ENCODE measurements at regions not wholly inside any gene's neighbourhood (a gene's known extent, or its start where the extent isn't known, plus 50 kb on each side); places are given as distances from the start of the nearest gene placed in this dataset.

DNA sequence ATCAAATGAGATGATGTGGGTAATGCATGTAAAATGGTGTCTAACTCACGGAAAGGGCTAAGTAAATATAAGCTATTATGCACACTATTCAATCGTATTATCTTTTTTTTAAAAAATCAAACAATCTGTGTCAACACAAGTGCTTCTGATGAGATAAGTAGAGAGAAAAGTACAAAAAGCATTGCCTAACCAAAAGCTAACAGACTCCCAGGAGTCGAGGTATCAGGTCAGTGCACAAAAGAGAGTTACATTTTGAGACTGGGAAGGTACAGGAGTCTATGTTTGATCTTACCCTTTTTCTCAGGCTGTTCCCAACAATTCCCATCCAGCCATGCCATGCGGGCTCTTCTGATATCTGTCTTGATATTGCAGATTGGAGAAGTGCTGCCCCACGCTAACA, 203.3 kb upstream of the ZIC3 start:
- no peak overlapping the region for H3K4me3 Mint-ChIP-seq
- TF ChIP-seq, protein P1, sequence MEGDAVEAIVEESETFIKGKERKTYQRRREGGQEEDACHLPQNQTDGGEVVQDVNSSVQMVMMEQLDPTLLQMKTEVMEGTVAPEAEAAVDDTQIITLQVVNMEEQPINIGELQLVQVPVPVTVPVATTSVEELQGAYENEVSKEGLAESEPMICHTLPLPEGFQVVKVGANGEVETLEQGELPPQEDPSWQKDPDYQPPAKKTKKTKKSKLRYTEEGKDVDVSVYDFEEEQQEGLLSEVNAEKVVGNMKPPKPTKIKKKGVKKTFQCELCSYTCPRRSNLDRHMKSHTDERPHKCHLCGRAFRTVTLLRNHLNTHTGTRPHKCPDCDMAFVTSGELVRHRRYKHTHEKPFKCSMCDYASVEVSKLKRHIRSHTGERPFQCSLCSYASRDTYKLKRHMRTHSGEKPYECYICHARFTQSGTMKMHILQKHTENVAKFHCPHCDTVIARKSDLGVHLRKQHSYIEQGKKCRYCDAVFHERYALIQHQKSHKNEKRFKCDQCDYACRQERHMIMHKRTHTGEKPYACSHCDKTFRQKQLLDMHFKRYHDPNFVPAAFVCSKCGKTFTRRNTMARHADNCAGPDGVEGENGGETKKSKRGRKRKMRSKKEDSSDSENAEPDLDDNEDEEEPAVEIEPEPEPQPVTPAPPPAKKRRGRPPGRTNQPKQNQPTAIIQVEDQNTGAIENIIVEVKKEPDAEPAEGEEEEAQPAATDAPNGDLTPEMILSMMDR (IDR thresholded peaks at IDR 0.05; ENCODE audit: unreplicated experiment in 3 of 3), result no peak
- H3K4me1 Mint-ChIP-seq, result no peaks in the 10 kb centered on the region
- H3K9me3 Mint-ChIP-seq, result peaks cover 3% of the 10 kb centered on the region
- H3K27me3 Mint-ChIP-seq (ENCODE audit: low read depth), result no peaks in the 10 kb centered on the region
- no peaks in the 10 kb centered on the region for H3K36me3 Mint-ChIP-seq (ENCODE audit: low read depth)
- no peak overlapping the region for H3K27ac Mint-ChIP-seq

DNA sequence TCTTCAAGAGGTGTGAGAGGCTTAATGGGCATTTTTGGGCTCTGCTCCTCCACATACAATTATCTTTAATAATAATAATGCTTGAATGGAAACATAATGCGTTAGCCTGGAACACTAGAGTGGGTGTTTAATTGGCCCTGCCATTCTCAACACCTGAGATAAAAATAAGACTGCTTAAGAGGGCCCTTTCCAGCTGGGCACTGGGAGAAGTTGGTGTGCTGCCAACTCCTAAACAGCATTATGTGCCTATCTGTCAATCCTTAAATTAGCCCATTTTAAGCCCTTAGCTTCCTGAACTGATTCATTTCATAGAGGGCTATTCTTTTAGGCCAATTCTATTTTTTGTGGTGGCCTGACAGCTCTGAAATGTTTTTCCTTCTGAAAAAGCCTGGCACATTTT, 211.1 kb upstream of the ZIC3 start:
- no peaks in the 10 kb centered on the region for H3K9me3 Mint-ChIP-seq
- TF ChIP-seq, protein P1 (IDR thresholded peaks at IDR 0.05; ENCODE audit: unreplicated experiment in 3 of 3), result no peak
- H3K4me3 Mint-ChIP-seq, result no peak overlapping the region
- no peaks in the 10 kb centered on the region for H3K36me3 Mint-ChIP-seq (ENCODE audit: low read depth)
- no peaks in the 10 kb centered on the region for H3K4me1 Mint-ChIP-seq
- H3K27me3 Mint-ChIP-seq (ENCODE audit: low read depth), result no peaks in the 10 kb centered on the region
- no peak overlapping the region for H3K27ac Mint-ChIP-seq

DNA sequence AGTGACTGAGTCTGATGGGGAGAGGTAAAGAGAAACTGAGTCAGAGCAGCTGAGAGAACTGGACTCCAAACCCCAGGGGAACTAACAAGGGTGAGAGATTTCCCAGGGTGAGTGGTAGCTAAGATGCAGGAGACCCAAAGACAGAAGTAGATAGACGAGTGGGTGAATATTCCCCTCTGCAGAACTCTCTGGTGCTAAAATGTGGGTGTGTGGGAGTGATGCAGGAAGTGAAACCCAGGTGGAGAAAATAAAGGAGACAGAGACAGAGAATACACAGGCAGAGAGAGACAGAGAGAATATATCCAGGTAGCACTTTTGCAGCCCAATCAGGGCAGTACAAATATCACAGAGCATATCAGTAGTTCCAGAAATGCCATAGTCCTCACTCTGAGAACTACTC, 212.5 kb upstream of the ZIC3 start:
- H3K9me3 Mint-ChIP-seq, result no peaks in the 10 kb centered on the region
- no peaks in the 10 kb centered on the region for H3K4me1 Mint-ChIP-seq
- no peaks in the 10 kb centered on the region for H3K27me3 Mint-ChIP-seq (ENCODE audit: low read depth)

GRCh38 chrX:137352101-137352660, 213.7 kb upstream of the ZIC3 start:
- no peaks in the 10 kb centered on the region for H3K4me1 Mint-ChIP-seq
- no peaks in the 10 kb centered on the region for H3K36me3 Mint-ChIP-seq (ENCODE audit: low read depth)
- H3K27ac Mint-ChIP-seq, result no peak overlapping the region
- no peaks in the 10 kb centered on the region for H3K27me3 Mint-ChIP-seq (ENCODE audit: low read depth)
- H3K9me3 Mint-ChIP-seq, result peaks cover 2% of the 10 kb centered on the region
- no peak overlapping the region for H3K4me3 Mint-ChIP-seq
- TF ChIP-seq, protein P1 (IDR thresholded peaks at IDR 0.05; ENCODE audit: unreplicated experiment in 3 of 3), result no peak

More for the DNA sequence above, 212.5 kb upstream of the ZIC3 start:
- Mint-ChIP-seq H3K36me3 (ENCODE audit: low read depth) (no peaks in the 10 kb centered on the region), H3K27ac (no peak overlapping the region), H3K4me3 (no peak overlapping the region)
- TF ChIP-seq, protein P1 (IDR thresholded peaks at IDR 0.05; ENCODE audit: unreplicated experiment in 3 of 3), result no peak

DNA sequence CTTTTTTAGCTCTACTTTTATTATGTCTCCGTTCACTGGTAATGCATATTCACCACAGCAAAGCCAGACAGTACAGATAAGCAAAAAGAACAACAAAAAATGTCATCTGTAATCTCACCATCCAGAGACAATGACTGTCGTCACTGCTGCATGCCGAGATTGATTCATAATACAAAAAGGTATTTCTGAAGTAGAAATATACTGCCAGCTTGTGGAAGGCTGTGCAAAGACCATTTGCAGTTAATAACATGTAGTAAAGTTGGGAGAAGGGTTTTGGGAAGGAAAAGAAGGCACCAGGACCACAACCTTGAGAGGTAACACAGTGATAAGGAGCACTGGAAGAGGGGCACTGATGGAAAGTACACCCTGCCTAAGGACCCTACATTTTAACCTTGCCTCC, 223.0 kb upstream of the ZIC3 start:
- H3K4me3 Mint-ChIP-seq, result no peak overlapping the region
- H3K9me3 Mint-ChIP-seq, result peaks cover 2% of the 10 kb centered on the region
- H3K36me3 Mint-ChIP-seq (ENCODE audit: low read depth), result no peaks in the 10 kb centered on the region
- no peak overlapping the region for H3K27ac Mint-ChIP-seq
- H3K27me3 Mint-ChIP-seq (ENCODE audit: low read depth), result peaks cover 4% of the 10 kb centered on the region
- H3K4me1 Mint-ChIP-seq, result no peaks in the 10 kb centered on the region
- TF ChIP-seq, protein P1 (IDR thresholded peaks at IDR 0.05; ENCODE audit: unreplicated experiment in 3 of 3), result no peak

GRCh38 chrX:137313627-137314026, 252.3 kb upstream of the ZIC3 start:
- Mint-ChIP-seq H3K27ac (no peak overlapping the region), H3K4me3 (no peak overlapping the region), H3K4me1 (no peaks in the 10 kb centered on the region), H3K27me3 (ENCODE audit: low read depth) (no peaks in the 10 kb centered on the region), H3K36me3 (ENCODE audit: low read depth) (no peaks in the 10 kb centered on the region), H3K9me3 (peaks cover 8% of the 10 kb centered on the region)
- TF ChIP-seq, protein P1 (IDR thresholded peaks at IDR 0.05; ENCODE audit: unreplicated experiment in 3 of 3), result no peak
